Fibroblast of lung (primary cell): ENCODE measurements at regions not wholly inside any gene's neighbourhood (a gene's known extent, or its start where the extent isn't known, plus 50 kb on each side); places are given as distances from the start of the nearest gene placed in this dataset.

Source experiments
- EZH2 ChIP-seq: IDR thresholded peaks from 2 replicates; pipeline ENCODE4 v1.5.1; 2012; ENCODE audit warnings: low read length, control low read depth, mild to moderate bottlenecking; ENCODE audit errors: missing control alignments
- TF ChIP-seq, protein P1 (sequence below), 2 donors: IDR thresholded peaks in 1 of 2; conservative IDR thresholded peaks in 1 of 2; 1 replicate in 1 of 2; 2 replicates in 1 of 2; pipeline ENCODE4 v1.5.1; 2011 to 2012; ENCODE audit warnings: low read length in 2 of 2, control low read depth in 1 of 2, inconsistent platforms in 1 of 2, low read depth in 1 of 2, mild to moderate bottlenecking in 1 of 2

DNA sequence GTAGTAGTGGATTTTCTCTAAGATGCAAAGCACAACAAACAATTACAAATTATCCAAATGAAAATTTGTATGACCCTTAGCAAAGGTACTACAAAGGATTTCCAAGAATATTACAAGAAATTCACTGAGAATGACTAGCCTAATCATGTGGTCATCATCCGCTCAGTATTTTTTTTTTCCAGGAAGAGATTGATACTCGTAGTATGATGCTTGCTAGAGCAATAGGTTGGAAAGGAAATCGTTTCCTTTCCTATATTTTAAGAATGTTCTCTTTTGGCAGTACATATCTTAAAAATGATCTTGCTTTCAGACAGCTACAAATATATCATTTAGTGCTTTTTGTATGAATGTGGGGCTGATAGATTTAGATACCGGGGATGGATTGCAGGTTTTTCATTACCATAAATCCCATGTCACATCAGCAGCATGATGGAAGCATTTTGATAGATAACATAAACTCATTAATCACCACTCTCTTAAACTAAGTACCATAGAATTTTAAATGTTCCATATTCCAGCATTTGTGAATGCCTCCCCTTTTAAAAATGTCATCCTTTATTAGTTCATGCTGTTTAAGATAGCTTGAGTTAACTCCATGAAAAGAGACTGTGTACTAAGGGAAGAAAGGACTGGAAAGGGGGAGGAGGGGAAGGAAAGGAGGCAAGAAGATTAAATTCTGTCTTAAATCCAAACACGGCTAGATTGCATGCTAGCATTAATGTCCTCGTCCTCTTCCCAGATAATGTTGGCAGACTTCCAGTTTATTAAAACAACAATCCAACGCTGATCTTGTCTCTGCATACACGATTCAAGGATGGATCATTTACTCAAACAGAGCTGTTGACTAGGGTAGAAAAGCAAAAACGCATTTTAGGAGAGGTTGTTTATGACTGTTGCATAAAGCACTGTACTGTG, 311.7 kb upstream of the ZNF608 start:
- TF ChIP-seq, protein P1, sequence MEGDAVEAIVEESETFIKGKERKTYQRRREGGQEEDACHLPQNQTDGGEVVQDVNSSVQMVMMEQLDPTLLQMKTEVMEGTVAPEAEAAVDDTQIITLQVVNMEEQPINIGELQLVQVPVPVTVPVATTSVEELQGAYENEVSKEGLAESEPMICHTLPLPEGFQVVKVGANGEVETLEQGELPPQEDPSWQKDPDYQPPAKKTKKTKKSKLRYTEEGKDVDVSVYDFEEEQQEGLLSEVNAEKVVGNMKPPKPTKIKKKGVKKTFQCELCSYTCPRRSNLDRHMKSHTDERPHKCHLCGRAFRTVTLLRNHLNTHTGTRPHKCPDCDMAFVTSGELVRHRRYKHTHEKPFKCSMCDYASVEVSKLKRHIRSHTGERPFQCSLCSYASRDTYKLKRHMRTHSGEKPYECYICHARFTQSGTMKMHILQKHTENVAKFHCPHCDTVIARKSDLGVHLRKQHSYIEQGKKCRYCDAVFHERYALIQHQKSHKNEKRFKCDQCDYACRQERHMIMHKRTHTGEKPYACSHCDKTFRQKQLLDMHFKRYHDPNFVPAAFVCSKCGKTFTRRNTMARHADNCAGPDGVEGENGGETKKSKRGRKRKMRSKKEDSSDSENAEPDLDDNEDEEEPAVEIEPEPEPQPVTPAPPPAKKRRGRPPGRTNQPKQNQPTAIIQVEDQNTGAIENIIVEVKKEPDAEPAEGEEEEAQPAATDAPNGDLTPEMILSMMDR (conservative IDR thresholded peaks at IDR 0.05 in 1 of 2, IDR thresholded peaks at IDR 0.05 in 1 of 2; ENCODE audit: low read depth in 1 of 2, low read length in 2 of 2): no peak
- no peak for TF ChIP-seq EZH2
